GM18909 (cell line): ENCODE measurements at regions not wholly inside any gene's neighbourhood (a gene's known extent, or its start where the extent isn't known, plus 50 kb on each side); places are given as distances from the start of the nearest gene placed in this dataset.

ENCODE experiments used
- ATAC-seq: cut with Tn5 transposase; IDR thresholded peaks from one replicate; pipeline ENCODE4 v1.9.1; 2021; ENCODE audit warnings: mild to moderate bottlenecking; ENCODE audit not compliant: unreplicated experiment, poor library complexity

DNA sequence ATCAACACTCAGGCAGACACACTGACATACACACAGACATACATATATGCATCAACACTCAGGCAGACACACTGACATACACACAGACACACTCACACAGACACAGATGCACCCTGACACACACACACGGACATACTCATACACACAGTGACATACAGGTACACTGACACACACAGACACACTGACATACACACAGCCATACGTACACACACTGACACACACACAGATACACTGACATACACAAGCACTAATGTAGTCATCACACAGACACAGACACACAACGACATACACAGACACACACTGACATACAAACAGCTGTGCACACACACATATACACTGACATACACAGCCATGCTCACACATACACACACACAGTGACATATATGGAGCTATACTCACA lies 131.0 kb upstream of the CSF3R start:
- ATAC-seq, result no peak

DNA sequence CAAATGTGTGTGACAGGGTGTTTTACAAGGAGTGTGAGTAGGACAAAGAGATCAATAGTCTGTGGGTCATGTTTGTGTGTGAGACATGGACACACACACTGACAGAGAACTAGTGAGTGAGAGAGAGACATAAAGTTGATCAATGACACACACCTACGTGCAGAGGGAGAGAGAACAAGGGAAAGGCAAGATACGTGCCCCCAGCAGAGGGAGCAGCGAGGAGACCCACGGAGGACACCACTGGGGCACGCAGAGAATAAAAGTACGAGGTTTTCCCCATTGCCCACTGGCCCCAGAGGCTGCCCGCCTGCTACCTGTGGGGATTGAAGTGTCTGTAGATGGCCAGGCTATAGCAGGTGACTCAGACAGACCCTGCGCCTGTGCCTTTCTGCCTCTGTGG lies 130.2 kb upstream of the CSF3R start:
- no peak for ATAC-seq

DNA sequence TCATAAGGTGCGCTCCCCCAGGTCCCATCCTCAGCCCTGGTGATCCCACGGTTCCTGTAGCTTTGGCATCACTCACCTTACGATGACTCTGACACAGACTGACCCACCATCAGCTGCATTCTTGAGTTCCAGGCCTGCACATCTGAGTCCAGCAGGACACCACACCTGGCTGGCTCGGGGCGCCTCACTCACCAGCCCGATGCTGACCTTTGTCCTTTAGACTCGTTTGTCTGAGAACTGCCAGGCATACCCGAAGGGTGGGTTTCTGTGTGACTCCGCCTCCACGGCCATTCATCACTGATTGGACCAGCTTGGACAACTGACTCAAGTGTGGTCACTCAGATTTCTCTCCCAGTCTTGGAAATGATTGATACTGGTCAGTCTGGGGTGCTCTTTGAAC lies 129.4 kb upstream of the CSF3R start:
- no peak for ATAC-seq

DNA sequence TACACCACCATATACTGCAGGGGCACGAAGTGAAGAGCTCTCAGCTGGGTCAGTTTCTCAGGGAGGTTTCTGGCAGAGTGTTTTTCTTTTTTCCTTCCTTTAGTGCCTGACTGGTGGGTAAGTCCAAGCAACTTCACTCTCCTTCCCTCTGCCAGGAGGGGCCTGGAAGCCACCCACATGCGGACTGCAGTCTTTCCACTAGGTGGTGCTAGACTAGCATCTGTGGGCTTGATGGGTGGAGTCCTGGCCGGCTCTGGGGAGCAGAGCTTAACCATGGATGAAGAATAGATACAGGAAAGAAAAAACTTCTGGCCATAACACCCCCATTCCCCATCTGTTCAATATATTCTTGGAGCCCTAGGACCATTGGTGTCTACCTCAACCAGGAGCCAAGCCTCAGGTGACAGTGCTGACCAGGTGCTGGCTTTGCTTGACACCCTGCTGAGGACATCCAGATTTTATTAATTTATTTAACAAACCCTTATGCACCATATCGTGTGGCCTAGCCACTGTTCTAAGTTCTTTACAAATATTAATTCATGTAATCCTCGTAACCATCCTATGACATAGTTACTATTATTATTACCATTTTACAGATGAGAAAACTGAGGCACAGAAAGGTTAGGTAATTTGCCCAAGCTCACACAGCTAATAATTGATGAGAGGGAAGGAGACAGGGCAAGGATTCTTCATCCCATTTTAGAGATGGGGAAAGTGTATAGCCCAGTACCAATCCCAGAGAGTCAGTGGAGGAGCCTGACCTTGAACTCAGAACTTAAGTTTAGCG lies 126.7 kb upstream of the CSF3R start:
- ATAC-seq, result no peak

DNA sequence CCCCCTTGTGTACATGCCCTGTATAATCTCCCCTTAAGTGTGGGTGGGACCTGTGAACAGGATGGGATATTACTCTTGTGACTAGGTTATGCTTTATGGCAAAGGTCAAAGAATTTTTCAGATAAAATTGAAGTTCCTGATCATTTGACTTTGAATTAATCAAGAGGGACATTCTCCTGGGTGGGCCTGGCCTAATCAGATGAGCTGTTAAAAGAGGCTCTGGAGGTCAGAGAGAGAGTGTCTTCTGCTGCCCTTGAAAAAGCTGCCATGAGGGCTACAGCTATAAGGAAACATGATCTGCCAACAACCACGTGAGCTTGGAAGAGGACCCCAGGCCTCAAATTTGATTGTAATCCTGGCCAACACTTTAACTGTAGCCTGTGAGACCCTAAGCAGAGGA lies 125.6 kb upstream of the CSF3R start:
- ATAC-seq, result no peak

DNA sequence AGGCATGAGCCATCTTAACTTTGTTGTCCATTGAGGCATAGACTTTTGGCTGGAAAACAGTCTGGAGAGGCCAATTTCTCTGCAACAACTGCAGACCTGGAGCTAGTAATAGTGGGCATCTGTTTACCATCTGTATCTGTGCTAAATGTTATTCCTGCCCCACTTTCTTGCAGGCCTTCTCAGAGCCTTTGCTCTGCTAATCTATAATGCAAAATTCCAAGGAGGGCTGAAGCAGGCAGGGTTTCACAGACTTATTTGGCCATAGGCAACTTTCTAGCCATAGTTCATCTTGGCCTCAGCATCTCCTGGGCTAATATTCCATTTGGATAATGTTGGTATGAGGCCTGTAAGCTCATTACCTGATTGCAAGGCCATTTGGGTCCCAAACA lies 124.5 kb upstream of the CSF3R start:
- no peak for ATAC-seq

DNA sequence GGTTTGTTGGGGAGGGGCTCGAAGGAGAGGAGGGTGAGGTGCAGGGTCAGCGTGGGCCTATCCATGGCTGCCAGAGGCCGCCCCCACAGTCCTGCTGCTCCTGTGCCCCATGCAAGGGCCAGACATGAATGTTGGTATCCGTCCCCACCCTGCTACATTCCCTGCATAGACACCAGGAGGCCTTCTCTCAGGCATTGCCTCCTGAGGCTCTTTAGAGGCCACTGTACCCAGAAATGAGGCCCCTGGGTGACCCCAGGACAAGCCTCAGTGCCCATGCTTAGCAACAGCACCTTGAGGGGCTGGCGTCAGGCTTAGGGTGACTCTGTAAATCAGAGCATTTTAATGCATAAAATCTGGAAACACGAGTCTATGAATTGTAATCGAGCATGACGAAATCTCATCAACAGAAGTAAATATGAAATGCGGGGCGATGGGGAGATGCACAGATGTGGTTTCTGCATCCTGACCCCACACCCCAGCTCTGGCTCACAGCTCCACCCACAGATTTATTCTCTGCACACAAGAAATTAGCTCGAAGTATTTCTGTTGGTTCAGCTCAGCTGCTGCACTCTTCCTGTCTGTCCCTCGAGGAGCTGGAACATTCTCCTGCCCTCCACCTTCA lies 124.0 kb upstream of the CSF3R start:
- no peak for ATAC-seq

DNA sequence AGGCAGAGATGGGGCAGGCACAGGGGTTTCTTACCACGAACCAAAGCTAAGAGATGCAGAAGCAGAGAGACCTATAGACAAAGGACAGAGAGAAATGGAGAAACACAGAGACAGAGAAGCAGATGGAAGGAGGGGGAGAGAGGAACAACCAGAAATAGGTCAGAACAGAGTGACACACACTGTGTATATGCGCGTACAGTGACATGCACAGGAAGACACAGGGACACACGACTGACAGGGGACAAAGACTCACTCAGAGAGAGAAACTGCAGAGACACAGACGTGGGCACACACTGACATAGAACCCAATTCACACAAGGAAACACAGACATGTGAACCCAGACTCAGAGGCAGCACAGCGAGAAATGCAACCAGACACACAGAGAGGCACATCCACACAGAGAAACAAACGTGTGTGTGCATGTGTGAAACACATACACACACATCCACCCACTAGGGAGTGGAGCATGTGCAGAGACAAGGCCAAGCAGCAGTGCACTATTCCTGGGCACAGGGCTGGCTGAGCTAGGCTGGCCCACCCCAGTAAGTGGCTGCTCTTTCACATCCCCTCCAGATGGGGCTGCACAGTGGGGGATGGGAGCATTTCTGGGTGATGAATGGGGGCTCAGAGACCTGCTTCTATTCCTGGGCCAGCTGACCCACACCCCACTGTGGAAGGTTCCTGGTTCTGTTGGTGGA lies 123.4 kb upstream of the CSF3R start:
- no peak for ATAC-seq

DNA sequence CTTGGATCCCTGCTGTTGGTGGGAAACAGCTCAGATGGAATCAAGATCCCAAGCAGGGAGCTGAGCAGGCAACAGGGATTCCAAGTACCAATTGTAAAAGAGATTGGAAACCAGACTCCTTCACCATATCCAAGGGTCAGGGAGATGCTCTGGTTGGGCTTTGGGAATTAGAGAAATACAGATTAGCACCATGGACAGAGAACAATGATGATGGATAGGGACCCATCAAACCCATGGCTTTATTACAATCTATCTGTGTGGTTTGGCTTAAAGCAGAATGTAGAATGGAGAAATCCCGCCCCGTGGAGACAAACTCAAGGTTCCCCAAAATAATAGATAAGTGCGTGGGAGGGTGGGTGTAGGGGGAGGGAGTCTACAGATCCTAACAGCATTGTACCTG lies 120.7 kb upstream of the CSF3R start:
- ATAC-seq, result no peak

DNA sequence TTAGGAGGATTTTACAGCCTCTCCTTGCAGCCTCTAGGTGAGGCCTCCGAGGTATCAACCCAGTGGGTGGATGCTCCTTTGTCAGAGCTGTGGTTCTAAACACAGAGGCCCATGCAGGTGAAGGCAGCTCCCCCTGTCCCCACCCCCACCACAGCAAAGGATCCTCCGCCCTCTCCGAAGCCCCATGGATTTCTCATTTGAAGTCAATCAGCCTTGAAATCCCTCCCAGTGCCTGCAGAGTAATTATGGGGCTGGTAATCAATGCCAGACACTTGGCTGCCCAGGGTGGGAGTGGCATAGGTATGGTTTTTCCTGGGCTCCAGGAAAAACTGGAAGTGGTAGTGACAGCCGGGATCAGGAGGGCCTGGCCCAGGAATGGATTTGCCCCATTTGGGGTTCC lies 119.5 kb upstream of the CSF3R start:
- no peak for ATAC-seq

DNA sequence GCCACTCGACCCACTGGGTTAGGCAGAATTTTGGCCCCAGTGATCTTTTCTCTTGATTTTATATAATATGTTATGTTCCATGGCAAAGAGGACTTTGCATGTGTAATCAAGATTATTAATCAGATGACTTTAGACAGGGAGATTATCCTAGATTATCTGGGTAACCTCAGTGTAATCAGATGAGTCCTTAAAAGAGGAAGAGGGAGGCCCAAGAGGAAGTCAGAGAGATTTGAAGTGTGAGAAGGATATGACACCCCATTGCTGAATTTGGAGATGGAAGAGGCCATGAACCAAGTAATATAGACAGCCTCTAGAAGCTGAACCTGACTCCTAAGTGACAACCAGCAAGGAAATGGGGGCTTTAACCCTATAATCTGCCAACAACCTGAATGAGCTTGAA lies 117.1 kb upstream of the CSF3R start:
- no peak for ATAC-seq

DNA sequence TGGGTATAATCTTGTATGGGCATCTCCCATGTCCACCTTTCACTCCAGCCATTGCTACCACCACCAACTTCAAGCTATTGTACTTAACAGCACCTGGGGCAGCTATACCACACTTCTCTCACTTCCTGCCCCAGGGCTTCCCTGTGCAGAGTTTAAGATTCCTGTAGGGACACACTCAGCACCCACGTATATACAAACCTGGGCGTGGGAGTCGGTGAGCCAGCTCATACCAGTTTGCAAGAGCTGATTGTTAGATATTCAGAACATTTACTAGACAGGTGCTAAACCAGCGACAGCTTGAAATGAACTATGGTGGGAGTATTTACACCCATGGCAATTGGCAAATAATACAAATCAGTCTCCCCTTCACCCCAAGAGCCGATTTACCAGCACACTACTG lies 114.8 kb upstream of the CSF3R start:
- ATAC-seq, result no peak

DNA sequence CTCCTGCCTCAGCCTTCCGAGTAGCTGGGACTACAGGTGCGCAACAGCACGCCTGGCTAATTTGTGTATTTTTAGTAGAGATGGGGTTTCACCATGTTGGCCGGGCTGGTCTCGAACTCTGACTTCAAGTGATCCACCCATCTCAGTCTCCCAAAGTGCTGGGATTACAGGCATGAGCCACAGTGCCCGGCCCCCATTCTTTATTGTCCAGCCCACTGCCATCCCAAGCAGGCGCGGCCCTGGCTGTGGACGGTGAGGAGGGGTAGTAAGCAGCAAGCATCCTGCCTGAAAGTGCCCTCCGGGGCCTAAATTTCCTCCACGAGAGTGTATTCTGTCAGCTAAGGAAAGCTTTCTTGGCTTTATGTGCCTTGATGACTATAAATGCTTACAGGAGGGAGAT lies 113.2 kb upstream of the CSF3R start:
- ATAC-seq, result no peak

DNA sequence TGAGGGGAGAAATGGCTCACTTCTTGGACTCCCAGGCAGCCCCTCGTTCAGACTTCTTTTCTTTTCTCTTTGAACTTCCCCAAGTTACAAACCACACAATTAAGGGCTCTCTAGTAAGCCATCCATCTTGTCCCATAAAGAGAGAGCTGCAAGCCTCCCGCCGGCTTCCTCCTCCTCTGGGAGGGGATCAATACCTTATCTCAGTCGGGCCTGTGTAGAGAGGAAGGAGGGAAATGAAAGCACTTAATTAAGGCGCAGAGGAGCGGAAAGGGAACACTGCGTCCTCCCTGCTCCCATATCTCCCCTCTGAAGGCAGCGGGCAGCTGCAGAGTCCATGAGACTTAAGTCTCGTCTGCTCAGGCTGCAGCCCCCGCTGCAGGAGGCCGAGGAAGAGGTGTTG lies 112.6 kb upstream of the CSF3R start:
- no peak for ATAC-seq

DNA sequence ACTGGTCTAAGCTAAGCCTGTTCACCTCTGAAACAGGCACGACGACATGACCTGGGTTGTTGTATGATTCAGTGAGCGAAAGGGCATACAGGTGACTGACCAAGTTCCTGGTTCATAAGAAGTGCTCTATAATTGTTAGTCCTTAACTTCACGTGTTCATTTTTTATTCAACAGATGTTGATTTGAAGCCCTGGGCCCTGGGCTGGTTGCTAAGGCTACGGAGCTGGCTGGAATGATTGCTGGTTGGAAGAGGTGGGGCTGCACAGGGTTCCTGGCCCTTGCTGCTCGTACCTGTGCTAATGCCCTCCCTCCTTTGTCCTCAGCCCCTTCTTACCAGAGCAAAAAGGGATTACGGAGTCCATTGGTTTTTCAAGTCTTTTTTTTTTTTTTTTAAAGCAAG lies 111.3 kb upstream of the CSF3R start:
- ATAC-seq, result no peak

DNA sequence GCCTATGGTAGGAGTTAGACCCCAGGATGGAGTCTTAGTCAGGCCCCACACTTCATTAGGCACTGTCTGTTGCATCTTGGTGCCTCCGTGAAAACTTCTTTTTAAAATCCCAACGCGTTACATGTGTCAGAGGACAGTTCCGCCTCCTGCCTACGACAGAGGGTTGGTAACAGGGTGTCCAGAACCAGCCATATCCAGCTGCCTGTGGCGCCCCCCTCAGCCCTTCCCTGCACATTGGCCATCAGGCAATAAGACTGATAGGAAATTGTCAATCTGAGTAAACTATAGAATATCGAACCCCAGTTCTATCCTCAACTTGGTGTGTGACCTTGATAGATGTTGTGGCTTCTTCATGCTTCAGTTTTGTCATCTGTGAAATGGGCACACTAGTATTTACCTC lies 108.6 kb upstream of the CSF3R start:
- no peak for ATAC-seq

DNA sequence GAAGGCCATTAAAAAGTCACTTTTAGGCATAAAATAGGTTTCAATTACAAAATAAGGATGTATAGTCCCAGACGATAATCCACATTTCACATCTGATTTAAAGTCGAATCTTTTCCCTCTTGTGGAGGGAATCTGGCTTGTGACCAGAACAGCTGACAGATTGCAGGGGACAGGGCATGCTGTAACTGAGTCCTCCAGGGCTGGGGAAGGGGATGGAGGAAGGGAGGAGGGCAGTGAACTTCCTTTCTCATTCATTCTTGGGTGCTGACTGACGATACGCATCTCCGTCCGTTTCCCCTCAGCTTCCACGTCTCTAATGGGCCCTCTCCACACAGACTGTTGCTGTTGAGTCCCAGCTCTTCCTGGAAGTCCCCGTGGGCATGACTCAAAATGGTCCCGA lies 108.1 kb upstream of the CSF3R start:
- ATAC-seq, result no peak

DNA sequence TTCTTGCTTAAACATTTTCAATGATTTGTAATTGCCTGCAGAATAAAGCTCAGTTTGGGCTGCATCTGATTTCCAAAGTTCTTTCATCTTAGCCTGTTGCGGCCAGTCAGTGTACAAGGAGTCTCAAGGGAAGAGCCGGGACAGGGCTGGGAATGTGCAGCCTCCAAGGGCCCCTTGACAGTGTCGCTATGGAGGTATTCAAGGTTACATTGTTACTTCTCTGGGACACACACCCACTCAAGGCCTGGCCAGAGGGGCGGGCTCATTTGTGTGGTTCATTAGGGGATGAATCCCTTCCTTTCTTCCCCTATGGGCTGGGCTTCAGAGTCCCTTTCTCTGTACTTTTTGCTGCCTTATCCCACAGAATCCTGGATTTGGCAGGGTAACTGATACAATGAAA lies 107.6 kb upstream of the CSF3R start:
- no peak for ATAC-seq

DNA sequence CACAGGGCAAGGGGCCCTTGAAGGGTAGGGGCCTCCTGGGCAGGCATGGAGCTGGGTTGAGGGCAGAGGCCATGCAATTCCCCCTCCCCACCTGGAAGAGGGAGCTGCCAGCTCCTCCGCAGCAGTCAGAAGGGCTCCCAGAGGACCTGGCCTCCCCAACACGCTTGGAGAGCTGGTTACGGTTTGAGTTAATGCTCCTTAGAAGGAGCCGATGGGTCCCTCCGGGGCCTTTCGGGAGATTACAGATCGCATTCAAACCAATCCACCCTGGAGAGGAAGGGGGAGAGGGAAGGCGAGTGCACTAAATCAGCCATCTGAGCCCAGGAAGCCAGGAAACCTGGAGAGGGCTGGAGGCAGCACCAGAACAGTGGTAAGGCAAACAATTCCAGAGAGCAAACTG lies 106.3 kb upstream of the CSF3R start:
- no peak for ATAC-seq

DNA sequence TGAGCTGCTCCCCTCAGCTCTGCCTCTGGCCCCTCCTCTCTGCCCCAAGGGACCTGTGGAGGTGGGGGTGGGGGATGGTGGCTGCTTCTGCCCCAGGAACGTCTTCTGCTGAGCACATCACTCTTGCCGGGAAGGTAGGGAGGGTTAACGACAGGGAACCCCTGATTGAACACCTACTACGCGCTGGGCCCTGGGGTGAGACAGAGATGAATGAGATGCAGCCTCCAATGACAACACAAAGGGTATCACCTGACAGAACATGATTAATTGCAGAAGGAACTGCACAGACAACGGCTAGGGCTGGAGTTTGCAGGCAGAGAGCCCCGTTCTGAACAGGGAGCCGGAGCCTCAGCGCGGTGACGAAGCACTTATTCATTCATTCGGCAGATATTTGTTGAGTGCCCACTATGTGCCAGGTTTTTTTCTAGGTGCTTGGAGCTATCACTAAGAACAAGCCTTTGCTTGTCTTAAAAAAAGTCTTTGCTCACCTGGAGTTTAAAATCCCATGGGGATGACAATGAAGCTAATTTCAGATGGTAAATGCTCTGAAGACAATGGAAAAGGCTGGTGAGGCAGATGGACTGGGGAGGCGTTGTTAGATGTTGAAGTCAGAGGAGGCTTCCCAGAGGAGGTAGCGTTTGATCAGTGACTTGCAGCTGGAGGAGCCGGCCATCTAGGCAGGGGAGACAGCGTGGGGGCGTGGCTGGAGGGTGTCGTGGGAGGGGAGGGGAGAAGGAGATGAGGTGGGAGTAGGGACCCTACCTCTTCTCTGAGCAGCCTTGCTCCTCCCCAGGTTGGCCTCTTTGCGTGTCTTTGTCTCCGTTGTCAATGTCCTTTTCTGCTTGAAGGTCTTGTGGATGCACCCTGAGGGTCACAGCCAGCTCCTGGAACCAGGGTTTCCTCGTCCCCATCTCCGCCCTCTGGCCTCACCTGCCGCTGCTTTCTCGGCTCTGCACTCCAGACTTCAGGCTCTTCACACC lies 103.1 kb upstream of the CSF3R start:
- ATAC-seq, result no peak
